ENCODE measurements at regions not wholly inside any gene's neighbourhood (a gene's known extent, or its start where the extent isn't known, plus 50 kb on each side); places are given as distances from the start of the nearest gene placed in this dataset.
A peak's percentile ranks its signal among the peaks of the same experiment; 100 is the strongest.
"Not testable (repeated sequence)": the region's sequence is repeated elsewhere in the genome, so short reads cannot be mapped to it uniquely, and the experiment has no call there.

- no peak for DNase-seq
Observed at GRCh38 chr5:17037751-17038150, 101.7 kb upstream of the MYO10 start.

DNA sequence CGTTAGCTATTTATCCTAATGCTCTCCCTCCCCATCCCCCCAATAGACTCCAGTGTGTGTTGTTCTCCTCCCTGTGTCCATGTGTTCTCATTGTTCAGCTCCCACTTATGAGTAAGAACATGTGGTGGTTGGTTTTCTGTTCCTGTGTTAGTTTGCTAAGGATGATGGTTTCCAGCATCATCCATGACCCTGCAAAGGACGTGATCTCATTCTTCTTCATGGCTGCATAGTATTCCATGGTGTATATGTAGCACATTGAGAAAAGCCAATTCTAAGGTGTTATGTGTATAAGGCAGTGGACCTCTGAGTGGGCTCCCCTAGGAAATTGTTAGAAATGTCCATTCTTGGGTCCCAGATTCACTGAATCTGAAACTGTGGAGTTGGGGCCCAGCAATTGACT lies 103.1 kb upstream of the MYO10 start:
- DNase-seq = no peak

DNA sequence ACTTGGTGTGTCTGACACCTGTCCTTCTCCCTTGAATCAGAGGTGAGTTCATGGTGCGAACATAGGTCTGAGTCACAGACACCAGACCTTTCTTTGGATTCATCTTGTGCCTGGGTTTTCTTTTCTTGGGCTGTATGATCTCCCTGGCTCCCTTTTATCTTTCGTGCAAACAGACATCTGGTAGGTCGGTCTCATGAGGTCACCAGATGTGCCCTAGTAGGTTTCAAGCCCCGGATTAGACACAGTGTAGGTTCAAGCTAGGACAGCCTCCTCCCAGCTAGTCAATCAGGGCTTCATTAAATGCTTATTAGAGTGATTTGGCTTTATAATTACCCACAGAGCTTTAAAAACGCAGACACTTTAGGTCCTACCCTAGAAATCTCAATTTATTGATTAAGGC lies 106.0 kb upstream of the MYO10 start:
- DNase-seq = no peak

- no peak for DNase-seq
Observed at GRCh38 chr5:17046320-17046719, 110.2 kb upstream of the MYO10 start.

DNA sequence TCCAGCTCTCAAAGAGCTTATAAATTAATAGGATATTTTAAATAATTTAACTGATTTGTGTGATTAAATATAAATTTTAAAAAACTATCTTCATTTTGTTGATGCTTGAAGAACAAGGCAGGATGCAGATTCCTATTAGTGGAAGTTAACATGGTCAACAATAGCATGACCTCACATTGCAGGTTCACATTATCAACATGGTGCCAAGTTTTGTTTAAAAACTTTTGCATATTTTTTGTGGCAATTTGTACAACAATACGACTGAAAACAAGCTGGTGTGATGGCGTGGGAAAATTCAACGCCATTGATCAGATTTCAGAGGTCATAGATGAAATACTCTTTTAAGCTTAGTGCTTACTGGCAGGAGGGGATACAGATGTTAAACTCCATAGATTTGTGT lies 114.1 kb upstream of the MYO10 start:
- no peak for DNase-seq

DNA sequence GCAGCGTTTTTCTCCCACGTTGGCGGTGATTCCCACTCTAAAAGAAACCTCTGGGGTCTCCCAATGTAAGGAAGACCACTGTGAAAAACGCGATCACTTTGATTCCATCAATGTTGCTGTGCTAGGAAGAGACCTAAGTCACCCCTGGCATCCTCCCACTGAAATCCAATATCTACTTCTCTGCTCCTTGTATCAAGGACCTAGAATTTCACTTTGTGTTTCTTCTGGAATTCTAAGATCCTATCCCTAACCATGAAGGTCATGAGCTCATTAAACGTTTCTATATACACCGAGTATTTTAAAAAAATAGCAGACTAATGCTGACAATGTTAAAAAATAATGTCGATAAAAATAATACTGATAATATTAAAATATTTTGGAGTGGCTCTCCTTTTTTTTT lies 118.8 kb upstream of the MYO10 start:
- no peak for DNase-seq

- DNase-seq = no peak
Observed at GRCh38 chr5:17056141-17056631, 120.1 kb upstream of the MYO10 start.

DNA sequence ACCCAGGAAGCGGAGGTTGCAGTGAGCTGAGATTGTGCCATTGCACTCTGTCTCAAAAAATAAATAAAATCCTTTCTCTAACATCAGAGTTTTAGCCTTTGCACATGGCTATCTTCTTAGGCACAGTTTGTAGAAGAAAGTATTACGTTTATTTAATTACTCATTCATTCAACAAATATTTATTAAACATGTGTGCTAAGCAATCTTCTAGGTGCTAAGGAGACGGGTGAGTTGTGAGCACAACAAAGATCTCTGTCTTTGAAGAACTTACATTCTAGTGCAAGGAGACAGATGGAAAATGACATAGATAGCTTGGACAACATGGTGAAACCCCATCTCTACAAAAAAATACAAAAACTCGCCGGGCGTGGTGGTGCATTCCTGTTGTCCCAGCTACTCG lies 122.3 kb upstream of the MYO10 start:
- DNase-seq = no peak

DNA sequence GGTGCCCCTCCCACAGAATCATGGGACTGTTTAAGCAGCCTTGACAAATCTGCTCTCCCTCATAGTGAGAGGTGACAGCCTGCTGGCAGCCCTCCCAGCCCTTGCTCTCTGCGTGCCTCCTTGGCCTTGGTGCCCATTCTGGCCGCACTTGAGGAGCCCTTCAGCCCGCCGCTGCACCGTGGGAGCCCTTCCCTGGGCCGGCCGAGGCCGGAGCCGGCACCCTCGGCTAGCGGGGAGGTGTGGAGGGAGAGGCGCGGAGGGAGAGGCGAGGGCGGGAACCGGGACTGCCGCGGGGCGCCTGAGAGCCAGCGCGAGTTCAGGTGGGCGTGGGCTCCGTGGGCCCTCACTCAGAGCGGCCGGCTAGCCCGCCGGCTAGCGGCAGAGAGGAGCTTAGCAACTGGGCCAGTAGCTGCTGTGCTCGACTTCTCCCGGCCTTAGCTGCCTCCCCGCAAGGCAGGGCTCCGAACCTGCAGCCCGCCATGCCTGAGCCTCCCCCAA lies 125.9 kb upstream of the MYO10 start:
- DNase-seq = no peak

- DNase-seq = not testable (repeated sequence)
Observed at GRCh38 chr5:17062741-17063140, 126.7 kb upstream of the MYO10 start.

GRCh38 chr5:17064241-17064640 lies 128.2 kb upstream of the MYO10 start:
- DNase-seq = no peak

DNA sequence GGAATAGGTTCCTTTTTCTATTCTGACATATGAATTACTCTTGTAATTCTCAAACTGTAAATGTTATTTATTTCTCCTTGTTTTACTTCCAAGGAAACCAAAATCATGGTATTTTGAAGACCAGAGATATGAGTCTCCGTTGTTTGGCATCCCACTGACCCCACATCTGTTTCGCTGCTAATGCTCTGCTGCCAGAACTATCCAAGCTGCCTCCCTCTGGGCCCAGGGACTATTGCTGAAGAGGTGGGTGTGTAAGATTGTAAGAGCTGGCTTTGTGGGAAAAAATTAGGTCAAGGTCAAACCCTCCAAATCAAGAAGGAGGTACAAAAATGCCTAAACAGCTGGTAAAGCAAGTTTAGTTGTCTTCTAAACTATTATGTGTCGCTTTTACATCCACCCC lies 129.4 kb upstream of the MYO10 start:
- DNase-seq = no peak

DNA sequence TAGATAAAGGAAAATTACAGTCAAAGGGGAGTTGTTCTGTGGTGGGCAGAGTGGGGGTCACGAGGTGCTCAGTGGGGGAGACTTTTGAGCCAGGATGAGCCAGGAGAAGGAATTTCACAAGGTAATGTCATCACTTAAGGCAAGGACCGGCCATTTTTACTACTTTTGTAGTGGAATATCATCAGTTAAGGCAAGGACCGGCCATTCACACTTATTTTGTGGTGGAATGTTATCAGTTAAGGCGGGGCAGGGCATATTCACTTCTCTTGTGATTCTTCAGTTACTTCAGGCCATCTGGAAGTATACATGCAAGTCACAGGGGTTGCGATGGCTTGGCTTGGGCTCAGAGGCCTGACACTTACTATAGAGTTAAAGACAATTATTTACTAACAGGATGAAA lies 129.9 kb upstream of the MYO10 start:
- not testable (repeated sequence) for DNase-seq

- DNase-seq = no peak
Observed at GRCh38 chr5:17067657-17068392, 131.7 kb upstream of the MYO10 start.

GRCh38 chr5:17069995-17070511 lies 134.0 kb upstream of the MYO10 start:
- peak; percentile 22 for DNase-seq

- no peak for DNase-seq
Observed at GRCh38 chr5:17070647-17071046, 134.6 kb upstream of the MYO10 start.

GRCh38 chr5:17075236-17075635 lies 139.1 kb upstream of the MYO10 start:
- no peak for DNase-seq

GRCh38 chr5:17076272-17076671 lies 140.2 kb upstream of the MYO10 start:
- DNase-seq = no peak

DNA sequence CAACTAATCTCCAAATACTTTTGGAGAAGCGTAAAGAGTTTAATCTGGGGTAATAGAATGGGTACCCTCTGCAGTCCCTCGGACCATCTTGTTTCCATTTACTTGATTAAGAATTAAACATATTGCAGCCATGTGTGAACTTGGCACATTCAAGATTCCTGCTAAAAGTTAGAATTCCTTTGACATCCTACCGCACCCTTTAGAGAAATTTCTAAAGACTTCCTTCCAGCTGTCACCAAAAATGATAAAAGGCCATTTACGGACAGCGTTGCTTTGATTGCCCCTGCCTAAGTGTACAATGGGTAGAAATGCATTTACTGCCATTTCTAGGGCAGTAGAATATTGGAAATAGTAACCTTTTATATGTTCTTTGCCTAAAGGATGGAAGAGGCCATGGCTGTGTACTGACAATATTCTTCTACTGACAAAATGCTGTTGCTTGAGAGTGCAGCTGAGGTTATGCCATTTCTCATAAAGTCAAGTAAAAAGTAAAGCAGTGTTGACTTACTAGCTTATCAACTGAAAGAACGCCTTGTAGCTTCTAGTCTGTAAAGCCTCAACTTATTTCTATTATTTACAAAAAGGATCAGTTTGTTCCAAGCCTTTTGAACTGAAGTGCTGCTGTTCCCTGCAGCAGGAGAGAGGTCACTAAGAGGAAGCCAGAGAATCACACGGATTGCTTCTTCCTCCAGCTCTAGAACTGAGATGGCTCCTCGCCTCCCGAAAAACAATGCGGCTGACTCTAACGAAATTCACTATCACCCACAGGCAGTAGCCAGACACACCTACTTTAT lies 139.8 kb upstream of the BASP1 start:
- DNase-seq = no peak

GRCh38 chr5:17079562-17079961 lies 137.9 kb upstream of the BASP1 start:
- DNase-seq = no peak

- DNase-seq = no peak
Observed at GRCh38 chr5:17080361-17080760, 137.1 kb upstream of the BASP1 start.

- no peak for DNase-seq
Observed at GRCh38 chr5:17081142-17081541, 136.3 kb upstream of the BASP1 start.

DNA sequence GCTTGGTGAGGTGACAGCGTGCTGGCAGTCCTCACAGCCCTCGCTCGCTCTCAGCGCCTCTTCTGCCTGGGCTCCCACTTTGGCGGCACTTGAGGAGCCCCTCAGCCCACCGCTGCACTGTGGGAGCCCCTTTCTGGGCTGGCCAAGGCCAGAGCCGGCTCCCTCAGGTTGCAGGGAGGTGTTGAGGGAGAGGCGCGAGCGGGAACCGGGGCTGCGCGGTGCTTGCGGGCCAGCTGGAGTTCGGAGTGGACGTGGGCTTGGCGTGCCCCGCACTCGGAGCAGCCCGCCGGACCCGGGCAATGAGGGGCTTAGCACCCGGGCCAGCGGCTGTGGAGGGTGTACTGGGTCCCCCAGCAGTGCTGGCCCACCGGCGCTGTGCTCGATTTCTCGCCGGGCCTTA lies 134.2 kb upstream of the BASP1 start:
- not testable (repeated sequence) for DNase-seq

DNA sequence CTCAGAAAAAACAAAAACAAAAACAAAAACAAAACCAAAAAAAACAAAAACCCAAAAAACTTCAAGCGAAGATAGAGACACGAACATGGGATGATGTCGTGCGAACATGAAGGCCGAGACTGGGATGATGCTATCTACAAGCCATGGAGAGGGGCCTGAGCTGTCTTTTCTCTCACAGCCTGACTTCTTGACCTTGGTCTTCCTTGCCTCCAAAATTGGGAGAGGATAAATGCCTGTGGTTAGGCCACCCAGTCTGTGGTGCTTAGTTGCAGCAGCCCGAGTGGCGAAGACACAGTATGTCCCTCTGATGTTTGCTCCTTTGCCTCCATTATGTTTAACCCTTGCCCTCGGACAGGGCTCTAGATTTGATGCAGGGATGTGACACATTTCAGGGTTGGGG lies 130.4 kb upstream of the BASP1 start:
- DNase-seq = no peak
